HL-60 (cell line): ENCODE measurements at regions not wholly inside any gene's neighbourhood (a gene's known extent, or its start where the extent isn't known, plus 50 kb on each side); places are given as distances from the start of the nearest gene placed in this dataset.

Experiments
- DNase-seq, 2 experiments: peaks; one replicate each; pipeline ENCODE4 v3.0.0-alpha.2; 2010 to 2020; ENCODE audit warnings: low read depth in 1 of 2, low spot score in 1 of 2
- H3K27ac ChIP-seq: fragments of 250-450 bp; sonication (Bioruptor Pico); replicated peaks from 2 replicates; pipeline ENCODE4 v1.5.1; 2020; ENCODE audit warnings: mild to moderate bottlenecking, moderate library complexity
- H3K27me3 ChIP-seq: fragments of 250-450 bp; sonication (Bioruptor Pico); 2 replicates; pipeline ENCODE4 v1.5.1; 2021; ENCODE audit warnings: mild to moderate bottlenecking, moderate library complexity; ENCODE audit not compliant: insufficient read depth, poor library complexity, severe bottlenecking
- H3K4me3 ChIP-seq: replicated peaks from 2 replicates; pipeline ENCODE4 v1.5.1; 2011; ENCODE audit warnings: mild to moderate bottlenecking, control low read depth, low read length; ENCODE audit not compliant: insufficient read depth
- CTCF ChIP-seq: IDR thresholded peaks from one replicate; pipeline ENCODE4 v1.5.1; 2011; ENCODE audit warnings: low read length, control low read depth, inconsistent platforms; ENCODE audit not compliant: insufficient read depth
- GABPA ChIP-seq: IDR thresholded peaks from 2 replicates; pipeline ENCODE4 v1.6.1; 2012; ENCODE audit warnings: low read depth
- POLR2AphosphoS5 ChIP-seq: IDR thresholded peaks from 2 replicates; pipeline ENCODE4 v1.6.1; 2012; ENCODE audit warnings: low read depth
- REST ChIP-seq: IDR thresholded peaks from 2 replicates; pipeline ENCODE4 v1.6.1; 2012; ENCODE audit warnings: low read depth; ENCODE audit not compliant: insufficient replicate concordance
- SPI1 ChIP-seq: IDR thresholded peaks from 2 replicates; pipeline ENCODE4 v1.6.1; 2012; ENCODE audit warnings: low read depth, mild to moderate bottlenecking, borderline replicate concordance

- Histone ChIP-seq H3K27ac (no peak overlapping the region), H3K27me3 (no peaks in the 10 kb centered on the region), H3K4me3 (no peak overlapping the region)
- no peak for DNase-seq
- no peak for TF ChIP-seq SPI1
- TF ChIP-seq POLR2AphosphoS5: no peak
- no peak for TF ChIP-seq REST
- TF ChIP-seq CTCF: no peak
- TF ChIP-seq GABPA: no peak
Measured at GRCh38 chr2:120568975-120569268, 166.7 kb upstream of the GLI2 start.

GRCh38 chr2:120570001-120570400, 165.7 kb upstream of the GLI2 start:
- TF ChIP-seq REST: no peak
- DNase-seq: no peak
- H3K27me3 ChIP-seq: no peaks in the 10 kb centered on the region
- H3K4me3 ChIP-seq: no peak overlapping the region
- H3K27ac ChIP-seq: no peak overlapping the region

- H3K27ac ChIP-seq: no peak overlapping the region
- TF ChIP-seq SPI1: no peak
- TF ChIP-seq CTCF: no peak
- TF ChIP-seq POLR2AphosphoS5: no peak
- TF ChIP-seq REST: no peak
- no peak for TF ChIP-seq GABPA
- no peaks in the 10 kb centered on the region for H3K27me3 ChIP-seq
- no peak overlapping the region for H3K4me3 ChIP-seq
- DNase-seq: no peak
Measured at GRCh38 chr2:120570546-120570945, 165.1 kb upstream of the GLI2 start.

GRCh38 chr2:120571015-120571728, 164.5 kb upstream of the GLI2 start:
- H3K4me3 ChIP-seq: no peak overlapping the region
- DNase-seq: no peak

More at GRCh38 chr2:120571015-120571728, 164.5 kb upstream of the GLI2 start:
- Histone ChIP-seq H3K27me3 (no peaks in the 10 kb centered on the region), H3K27ac (no peak overlapping the region)
- TF ChIP-seq CTCF: no peak
- no peak for TF ChIP-seq REST
- no peak for TF ChIP-seq POLR2AphosphoS5
- TF ChIP-seq GABPA: no peak
- no peak for TF ChIP-seq SPI1
